A549 (cell line): ENCODE measurements at regions not wholly inside any gene's neighbourhood (a gene's known extent, or its start where the extent isn't known, plus 50 kb on each side); places are given as distances from the start of the nearest gene placed in this dataset.

Source experiments
- ATAC-seq, 2 experiments: fragments of 200-7000 bp in 1 of 2; fragments of >200 bp in 1 of 2; cut with Nextera tagmentation in 1 of 2; cut with Tn5 transposase in 1 of 2; 3 replicates each; pipeline versions ENCODE4 v1.8.0 to v1.9.1; 2018 to 2020; ENCODE audit warnings: mild to moderate bottlenecking in 1 of 2, moderate library complexity in 1 of 2
- CTCF ChIA-PET: fragments of 300-600 bp; sonication (Branson Sonifier 250); formaldehyde crosslinking; extraction: SDS; loops from one replicate; lab custom pipeline; 2021; ENCODE audit warnings: antibody characterized with exemption, inconsistent platforms; lab: Yijun Ruan, JAX
- POLR2A ChIA-PET: fragments of 350-600 bp; formaldehyde crosslinking; extraction: SDS; loops from one replicate; lab custom pipeline; 2021; ENCODE audit warnings: antibody characterized with exemption, inconsistent platforms; lab: Yijun Ruan, JAX
- DNase-seq, 2 experiments: peaks; one replicate each; pipeline versions ENCODE4 v3.0.0 to v3.0.0-alpha.2; 2011 to 2016; ENCODE audit warnings: low read depth in 1 of 2, low spot score in 1 of 2
- FAIRE-seq: peaks from 2 replicates; lab custom pipeline; 2011; peaks lifted over from hg19 to GRCh38; lab: Jason Lieb, UNC
- H3K27ac ChIP-seq, 2 experiments: fragments of >200 bp; sonication (Bioruptor Twin); formaldehyde crosslinking; 3 replicates each; pipeline ENCODE4 v1.5.1; 2016 to 2017
- H3K4me1 ChIP-seq: fragments of >200 bp; sonication (Bioruptor Twin); formaldehyde crosslinking; 3 replicates; pipeline ENCODE4 v1.6.1; 2016
- H3K4me2 ChIP-seq: fragments of >200 bp; sonication (Bioruptor Twin); formaldehyde crosslinking; 3 replicates; pipeline ENCODE4 v1.6.1; 2016
- H3K4me3 ChIP-seq: fragments of >200 bp; sonication (Bioruptor Twin); formaldehyde crosslinking; 3 replicates; pipeline ENCODE4 v1.5.1; 2016
- H3K9me3 ChIP-seq: fragments of >200 bp; sonication (Bioruptor Twin); formaldehyde crosslinking; 3 replicates; pipeline ENCODE4 v1.6.1; 2016
- BHLHE40 ChIP-seq: IDR thresholded peaks from 2 replicates; pipeline ENCODE4 v1.6.1; 2012; ENCODE audit warnings: low read depth, low read length, inconsistent platforms
- CBX2 ChIP-seq: fragments of 200-600 bp; sonication (generic); IDR thresholded peaks from 2 replicates; pipeline ENCODE4 v1.6.1; 2016; ENCODE audit warnings: low read depth, mild to moderate bottlenecking, borderline replicate concordance
- CBX8 ChIP-seq: fragments of 200-600 bp; sonication (generic); IDR thresholded peaks from 2 replicates; pipeline ENCODE4 v1.6.1; 2016
- CEBPB ChIP-seq, 2 experiments: fragments of >200 bp in 1 of 2; sonication (Bioruptor Twin) in 1 of 2; formaldehyde crosslinking in 1 of 2; IDR thresholded peaks; 2 replicates each; pipeline ENCODE4 v1.6.1; 2012 to 2016
- CHD2 ChIP-seq: fragments of 150-350 bp; IDR thresholded peaks from 2 replicates; pipeline ENCODE4 v1.6.1; 2014; ENCODE audit warnings: low read length; ENCODE audit not compliant: partially characterized antibody
- EHF ChIP-seq: fragments of 250-450 bp; sonication (Bioruptor Pico); IDR thresholded peaks from 2 replicates; pipeline ENCODE4 v1.5.0; 2020; ENCODE audit warnings: mild to moderate bottlenecking
- FOSL2 ChIP-seq, 2 experiments: fragments of 450-650 bp in 1 of 2; fragments of >200 bp in 1 of 2; sonication (Bioruptor Twin) in 1 of 2; formaldehyde crosslinking; IDR thresholded peaks; 2 replicates each; pipeline versions ENCODE4 v1.5.0 to v1.6.1; 2016 to 2020; ENCODE audit warnings: mild to moderate bottlenecking in 1 of 2, moderate library complexity in 1 of 2
- HDAC2 ChIP-seq: fragments of 200-600 bp; sonication (generic); IDR thresholded peaks from 2 replicates; pipeline ENCODE4 v1.6.1; 2016
- HES2 ChIP-seq: fragments of >200 bp; sonication (Bioruptor Twin); formaldehyde crosslinking; IDR thresholded peaks from 2 replicates; pipeline ENCODE4 v1.6.1; 2016
- HMGXB4 ChIP-seq: fragments of 250-450 bp; sonication (Bioruptor Pico); IDR thresholded peaks from 2 replicates; pipeline ENCODE4 v1.5.0; 2021; ENCODE audit warnings: mild to moderate bottlenecking, moderate library complexity, borderline replicate concordance
- HOXB13 ChIP-seq: fragments of 250-450 bp; sonication (Bioruptor Pico); IDR thresholded peaks from 2 replicates; pipeline ENCODE4 v1.5.0; 2020; ENCODE audit warnings: low read depth, mild to moderate bottlenecking, moderate library complexity
- JUNB ChIP-seq: fragments of >200 bp; sonication (Bioruptor Twin); formaldehyde crosslinking; IDR thresholded peaks from 2 replicates; pipeline ENCODE4 v1.6.1; 2016
- MAFK ChIP-seq: fragments of 450-650 bp; IDR thresholded peaks from 2 replicates; pipeline ENCODE4 v1.6.1; 2014; ENCODE audit not compliant: partially characterized antibody
- NPAS2 ChIP-seq: fragments of 250-450 bp; sonication (Bioruptor Pico); IDR thresholded peaks from 2 replicates; pipeline ENCODE4 v1.8.0; 2022; ENCODE audit warnings: mild to moderate bottlenecking, moderate library complexity, borderline replicate concordance
- NR3C1 ChIP-seq: fragments of >200 bp; sonication (Bioruptor Twin); formaldehyde crosslinking; IDR thresholded peaks from 3 replicates; pipeline ENCODE4 v1.6.1; 2017
- POLR2AphosphoS2 ChIP-seq: conservative IDR thresholded peaks from 2 replicates; pipeline ENCODE4 v1.6.1; 2012; ENCODE audit warnings: low read length, improper control_type of control experiment, inconsistent platforms
- RAD21 ChIP-seq, 2 experiments: fragments of >200 bp in 1 of 2; sonication (Bioruptor Twin) in 1 of 2; formaldehyde crosslinking in 1 of 2; IDR thresholded peaks in 1 of 2; conservative IDR thresholded peaks in 1 of 2; 2 replicates in 1 of 2; 3 replicates in 1 of 2; pipeline ENCODE4 v1.6.1; 2012 to 2018; ENCODE audit warnings: inconsistent platforms in 1 of 2
- RARB ChIP-seq: fragments of 250-450 bp; sonication (Bioruptor Pico); IDR thresholded peaks from 2 replicates; pipeline ENCODE4 v1.8.0; 2021; ENCODE audit warnings: mild to moderate bottlenecking, moderate library complexity
- SMC3 ChIP-seq: fragments of >200 bp; sonication (Bioruptor Twin); formaldehyde crosslinking; IDR thresholded peaks from 3 replicates; pipeline ENCODE4 v1.6.1; 2018; ENCODE audit warnings: inconsistent platforms
- TP53 ChIP-seq: fragments of 250-450 bp; sonication (Bioruptor Pico); IDR thresholded peaks from 2 replicates; pipeline ENCODE4 v1.5.0; 2021; ENCODE audit warnings: mild to moderate bottlenecking, moderate library complexity
- ZFP36 ChIP-seq: fragments of 450-650 bp; IDR thresholded peaks from 2 replicates; pipeline ENCODE4 v1.6.1; 2014; ENCODE audit warnings: borderline replicate concordance; ENCODE audit not compliant: partially characterized antibody
- ZSCAN20 ChIP-seq: fragments of 250-450 bp; sonication (Bioruptor Pico); IDR thresholded peaks from 2 replicates; pipeline ENCODE4 v1.8.0; 2022; ENCODE audit warnings: mild to moderate bottlenecking, moderate library complexity
- WGBS: methylation state at CpG from one replicate; pipeline ENCODE4 v1.1.6; 2017; ENCODE audit errors: missing lambda C conversion rate; 5-methylcytosine and 5-hydroxymethylcytosine counted together
- TF ChIP-seq, protein P1 (sequence below): IDR thresholded peaks from 2 replicates; pipeline ENCODE4 v1.6.1; 2012
- TF ChIP-seq, protein P2 (sequence below): fragments of 200-600 bp; sonication (generic); IDR thresholded peaks from 2 replicates; pipeline ENCODE4 v1.6.1; 2016; ENCODE audit warnings: antibody characterized with exemption, mild to moderate bottlenecking, moderate library complexity
- TF ChIP-seq, protein P3 (sequence below): IDR thresholded peaks from 2 replicates; pipeline ENCODE4 v1.6.1; 2012

- no peak for TF ChIP-seq JUNB
Observed at GRCh38 chr7:10632712-10633111, 341.0 kb upstream of the PHF14 start (continued).

DNA sequence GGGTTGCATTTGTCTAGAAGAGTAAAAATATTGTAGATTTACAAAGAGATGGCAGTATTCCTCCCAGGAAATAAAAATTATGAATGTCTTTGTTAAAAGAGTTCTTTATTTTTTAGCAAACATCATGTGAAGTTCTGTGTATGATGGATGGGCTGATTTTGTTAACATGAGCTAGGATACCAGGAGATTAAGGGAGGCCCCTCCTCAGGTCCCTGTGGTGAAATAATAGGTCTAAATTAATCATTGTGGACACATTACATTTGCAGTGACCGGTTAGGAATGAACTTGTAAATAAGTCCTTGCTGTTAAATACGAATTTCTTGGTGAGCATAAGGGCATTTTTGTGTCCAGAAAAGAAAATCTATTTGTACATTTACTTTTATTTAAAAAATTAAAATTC, 339.4 kb upstream of the PHF14 start:
- no peak for DNase-seq
- H3K9me3 ChIP-seq = no peaks in the 10 kb centered on the region
- no peaks in the 10 kb centered on the region for H3K4me1 ChIP-seq
- ChIA-PET CTCF (no interaction called here), POLR2A (no interaction called here)
- FAIRE-seq = no peak
- ATAC-seq = no peak
- H3K27ac ChIP-seq = no peak overlapping the region
- no peak overlapping the region for H3K4me3 ChIP-seq
- TF ChIP-seq EHF (CRISPR knock-in tag) (no peak), HDAC2 (no peak)
- TF ChIP-seq, protein P1, sequence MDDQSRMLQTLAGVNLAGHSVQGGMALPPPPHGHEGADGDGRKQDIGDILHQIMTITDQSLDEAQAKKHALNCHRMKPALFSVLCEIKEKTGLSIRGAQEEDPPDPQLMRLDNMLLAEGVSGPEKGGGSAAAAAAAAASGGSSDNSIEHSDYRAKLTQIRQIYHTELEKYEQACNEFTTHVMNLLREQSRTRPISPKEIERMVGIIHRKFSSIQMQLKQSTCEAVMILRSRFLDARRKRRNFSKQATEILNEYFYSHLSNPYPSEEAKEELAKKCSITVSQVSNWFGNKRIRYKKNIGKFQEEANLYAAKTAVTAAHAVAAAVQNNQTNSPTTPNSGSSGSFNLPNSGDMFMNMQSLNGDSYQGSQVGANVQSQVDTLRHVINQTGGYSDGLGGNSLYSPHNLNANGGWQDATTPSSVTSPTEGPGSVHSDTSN = no peak
- TF ChIP-seq, all 56 proteins: peak for 0
- no peak overlapping the region for H3K4me2 ChIP-seq
- WGBS = 2% methylated on average over 2 of the region's 2 CpGs

DNA sequence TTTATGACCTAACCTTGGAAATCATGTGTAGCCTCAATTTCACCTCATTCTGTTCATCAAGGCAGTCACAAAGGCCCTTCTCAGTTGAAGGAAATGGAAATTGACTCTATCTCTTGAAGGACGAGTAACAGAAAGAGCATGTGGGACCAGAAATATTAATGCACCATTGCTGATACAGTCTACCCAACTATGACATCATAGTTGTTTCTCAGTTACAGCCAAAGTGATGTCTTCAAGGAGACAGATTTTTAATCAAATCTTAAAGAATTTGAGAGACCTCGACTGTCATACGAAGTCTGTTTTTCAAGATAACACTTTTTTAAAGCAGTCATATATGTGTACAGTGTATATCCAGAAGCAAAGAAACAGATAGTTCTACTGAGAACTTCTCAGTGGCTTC, 335.7 kb upstream of the PHF14 start:
- POLR2A ChIA-PET = no interaction called here
- Histone ChIP-seq H3K4me1 (no peaks in the 10 kb centered on the region), H3K4me3 (no peak overlapping the region), H3K27ac (no peak overlapping the region), H3K9me3 (no peaks in the 10 kb centered on the region), H3K4me2 (no peak overlapping the region)
- ATAC-seq (no peak), FAIRE-seq (no peak), DNase-seq (no peak)
- WGBS = 4% methylated on average over 3 of the region's 3 CpGs
- CTCF ChIA-PET = no interaction called here
- TF ChIP-seq CBX8 (no peak), MAFK (no peak), ZSCAN20 (no peak), NR3C1 (no peak), POLR2AphosphoS2 (no peak), HOXB13 (no peak), SMC3 (no peak), ZFP36 (no peak), RARB (CRISPR knock-in tag) (no peak), HES2 (no peak), TP53 (CRISPR knock-in tag) (no peak), CHD2 (no peak), FOSL2 (IDR thresholded peaks at IDR 0.05) (no peak), FOSL2 (CRISPR knock-in tag; IDR thresholded peaks at IDR 0.05) (no peak)
- TF ChIP-seq, protein P2, sequence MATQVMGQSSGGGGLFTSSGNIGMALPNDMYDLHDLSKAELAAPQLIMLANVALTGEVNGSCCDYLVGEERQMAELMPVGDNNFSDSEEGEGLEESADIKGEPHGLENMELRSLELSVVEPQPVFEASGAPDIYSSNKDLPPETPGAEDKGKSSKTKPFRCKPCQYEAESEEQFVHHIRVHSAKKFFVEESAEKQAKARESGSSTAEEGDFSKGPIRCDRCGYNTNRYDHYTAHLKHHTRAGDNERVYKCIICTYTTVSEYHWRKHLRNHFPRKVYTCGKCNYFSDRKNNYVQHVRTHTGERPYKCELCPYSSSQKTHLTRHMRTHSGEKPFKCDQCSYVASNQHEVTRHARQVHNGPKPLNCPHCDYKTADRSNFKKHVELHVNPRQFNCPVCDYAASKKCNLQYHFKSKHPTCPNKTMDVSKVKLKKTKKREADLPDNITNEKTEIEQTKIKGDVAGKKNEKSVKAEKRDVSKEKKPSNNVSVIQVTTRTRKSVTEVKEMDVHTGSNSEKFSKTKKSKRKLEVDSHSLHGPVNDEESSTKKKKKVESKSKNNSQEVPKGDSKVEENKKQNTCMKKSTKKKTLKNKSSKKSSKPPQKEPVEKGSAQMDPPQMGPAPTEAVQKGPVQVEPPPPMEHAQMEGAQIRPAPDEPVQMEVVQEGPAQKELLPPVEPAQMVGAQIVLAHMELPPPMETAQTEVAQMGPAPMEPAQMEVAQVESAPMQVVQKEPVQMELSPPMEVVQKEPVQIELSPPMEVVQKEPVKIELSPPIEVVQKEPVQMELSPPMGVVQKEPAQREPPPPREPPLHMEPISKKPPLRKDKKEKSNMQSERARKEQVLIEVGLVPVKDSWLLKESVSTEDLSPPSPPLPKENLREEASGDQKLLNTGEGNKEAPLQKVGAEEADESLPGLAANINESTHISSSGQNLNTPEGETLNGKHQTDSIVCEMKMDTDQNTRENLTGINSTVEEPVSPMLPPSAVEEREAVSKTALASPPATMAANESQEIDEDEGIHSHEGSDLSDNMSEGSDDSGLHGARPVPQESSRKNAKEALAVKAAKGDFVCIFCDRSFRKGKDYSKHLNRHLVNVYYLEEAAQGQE = no peak
- TF ChIP-seq, protein P3, sequence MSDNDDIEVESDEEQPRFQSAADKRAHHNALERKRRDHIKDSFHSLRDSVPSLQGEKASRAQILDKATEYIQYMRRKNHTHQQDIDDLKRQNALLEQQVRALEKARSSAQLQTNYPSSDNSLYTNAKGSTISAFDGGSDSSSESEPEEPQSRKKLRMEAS = no peak

GRCh38 chr7:10643545-10643944, 330.1 kb upstream of the PHF14 start:
- POLR2A ChIA-PET = no interaction called here
- Histone ChIP-seq H3K27ac (no peak overlapping the region), H3K4me2 (no peak overlapping the region), H3K4me3 (no peak overlapping the region), H3K9me3 (no peaks in the 10 kb centered on the region), H3K4me1 (no peaks in the 10 kb centered on the region)
- no peak for ATAC-seq
- WGBS = 0% methylated on average over 2 of the region's 2 CpGs
- no peak for DNase-seq
- FAIRE-seq = no peak
- TF ChIP-seq EHF (CRISPR knock-in tag) (no peak), HMGXB4 (no peak), CBX2 (no peak), BHLHE40 (no peak), CEBPB (IDR thresholded peaks at IDR 0.05) (no peak), NPAS2 (CRISPR knock-in tag) (no peak), RAD21 (conservative IDR thresholded peaks at IDR 0.05 in 1 of 2, IDR thresholded peaks at IDR 0.05 in 1 of 2) (no peak), TP53 (CRISPR knock-in tag) (no peak)
- CTCF ChIA-PET = no interaction called here
